ENCODE measurements at regions not wholly inside any gene's neighbourhood (a gene's known extent, or its start where the extent isn't known, plus 50 kb on each side); places are given as distances from the start of the nearest gene placed in this dataset.

DNA sequence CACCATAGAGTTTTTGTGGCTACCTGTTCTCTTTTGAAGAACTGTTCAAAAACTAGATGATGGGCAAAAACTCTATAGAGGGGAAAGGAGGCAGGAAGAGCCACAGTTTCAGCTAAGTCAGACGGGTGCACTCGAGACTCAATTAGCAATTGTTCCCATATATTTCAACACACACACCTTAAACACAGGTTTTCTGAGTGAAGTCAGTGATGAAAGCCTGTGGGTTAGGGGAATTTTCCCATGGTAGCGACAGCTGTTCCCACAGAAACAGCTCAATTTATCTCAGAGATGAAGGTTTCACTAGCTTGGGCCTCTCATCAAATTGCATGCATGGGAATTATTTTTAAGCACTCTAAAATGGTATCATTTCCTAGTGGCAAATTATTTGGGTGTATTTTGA lies 143.4 kb downstream of the ZIC5 start:
- in situ Hi-C loops (cut with HindIII; ENCODE audit: low sequenced_read_pairs) = loop anchor here (5.0 to 10.0 kb wide), 2 partner anchors 36 to 73 kb away; no protein-coding TSS in a partner anchor

DNA sequence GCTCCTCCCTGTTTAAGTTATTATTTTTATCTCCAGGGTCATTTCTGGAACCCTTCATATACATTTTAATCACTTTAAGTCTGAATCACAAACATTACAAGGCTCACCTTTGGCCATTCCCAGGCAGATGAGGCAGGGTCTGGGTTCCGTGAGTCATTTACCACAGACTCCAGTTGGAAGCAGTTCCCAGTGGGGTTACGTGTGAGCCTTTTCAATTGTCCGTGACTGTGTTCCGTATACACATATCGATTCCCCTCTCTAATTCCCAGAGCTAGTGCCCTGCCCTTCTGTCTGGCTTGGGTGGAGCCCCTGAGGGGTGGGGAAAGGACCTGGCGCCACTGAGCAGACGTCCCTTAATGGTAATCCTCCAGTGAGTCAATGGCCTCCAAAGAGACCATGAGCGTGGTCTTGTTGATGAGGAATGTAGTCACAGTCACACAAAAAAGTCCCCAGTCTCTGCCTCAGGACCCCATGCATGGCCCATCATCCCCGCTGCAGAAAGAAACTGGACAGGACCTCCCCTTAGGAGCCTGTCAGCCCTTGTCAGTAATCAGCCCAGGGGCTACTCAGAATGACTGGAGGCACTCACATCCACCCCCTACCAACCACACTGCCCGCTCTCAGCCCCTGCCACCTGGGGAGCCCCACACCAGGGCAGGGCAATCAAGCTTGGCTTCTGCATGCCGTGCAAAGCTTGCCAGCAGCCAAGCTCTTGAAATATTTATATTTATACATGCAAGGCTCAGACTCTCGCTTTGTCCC lies 144.4 kb downstream of the ZIC5 start:
- in situ Hi-C loops (cut with HindIII; ENCODE audit: low sequenced_read_pairs) = loop anchor here (5.0 to 10.0 kb wide), 2 partner anchors 35 to 72 kb away; no protein-coding TSS in a partner anchor

- in situ Hi-C loops (cut with HindIII; ENCODE audit: low sequenced_read_pairs) = loop anchor here (10.0 kb wide), 1 partner anchor 69 kb away; no protein-coding TSS in a partner anchor
Measured at GRCh38 chr13:99823961-99824360, 147.6 kb downstream of the ZIC5 start.

DNA sequence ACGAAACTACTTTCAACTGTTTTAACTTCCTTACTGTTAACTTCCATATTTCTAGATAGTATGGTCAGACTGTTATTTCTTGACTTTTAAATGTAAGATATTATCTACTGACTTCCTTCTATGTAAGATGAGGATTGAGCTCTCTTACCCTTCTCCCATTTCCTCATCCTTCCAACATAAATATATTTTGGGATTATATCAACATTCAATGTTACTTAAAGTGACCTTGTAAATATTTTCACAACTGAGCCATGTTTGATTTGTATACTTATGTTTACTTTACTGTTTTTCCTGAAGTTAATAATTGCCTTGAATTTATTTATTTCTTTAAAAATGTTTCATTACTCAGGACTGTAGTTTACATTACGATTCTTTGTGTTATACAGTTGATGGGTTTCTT lies 148.7 kb downstream of the ZIC5 start:
- in situ Hi-C loops (cut with HindIII; ENCODE audit: low sequenced_read_pairs) = loop anchor here (10.0 kb wide), 1 partner anchor 68 kb away; no protein-coding TSS in a partner anchor

DNA sequence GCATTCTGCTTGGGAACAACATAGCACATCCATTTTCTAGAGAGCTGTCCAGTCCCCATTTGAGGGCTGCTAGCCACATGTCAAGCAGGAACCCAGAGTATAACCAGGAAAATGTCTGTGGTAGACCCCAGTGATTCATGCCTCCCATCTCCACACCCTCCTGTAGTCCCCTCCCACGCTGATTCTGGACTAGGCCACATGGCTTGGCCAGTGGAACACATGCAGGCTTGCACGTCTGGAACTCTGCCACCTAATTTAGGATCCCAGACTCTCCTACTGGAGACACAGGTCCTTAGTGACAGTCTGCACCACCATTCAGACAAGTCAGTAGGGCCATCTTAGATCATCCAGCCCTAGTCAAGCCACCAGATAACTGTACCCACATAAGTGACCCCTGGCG lies 149.8 kb downstream of the ZIC5 start:
- in situ Hi-C loops (cut with HindIII; ENCODE audit: low sequenced_read_pairs) = loop anchor here (10.0 kb wide), 1 partner anchor 67 kb away; no protein-coding TSS in a partner anchor

DNA sequence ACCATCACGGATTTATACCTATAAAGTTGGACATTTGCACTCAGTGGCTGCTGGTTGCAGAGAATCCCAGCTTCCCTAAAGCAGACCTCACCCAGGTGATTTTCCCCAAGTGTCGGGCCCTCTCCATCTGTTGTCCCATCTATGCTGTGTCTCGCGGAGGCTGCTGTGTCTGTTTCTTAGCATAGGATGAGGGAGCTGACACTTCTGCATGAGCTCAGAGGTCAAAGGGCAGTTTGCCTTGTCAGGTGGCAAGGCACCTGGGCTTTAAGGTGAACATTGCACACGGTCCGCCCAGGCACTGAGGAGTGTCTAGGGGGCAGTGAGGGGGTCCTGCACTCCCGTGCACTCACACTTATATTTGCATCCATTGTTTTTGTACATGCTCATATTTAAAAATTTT lies 151.6 kb downstream of the ZIC5 start:
- in situ Hi-C loops (cut with HindIII; ENCODE audit: low sequenced_read_pairs) = loop anchor here (10.0 kb wide), 1 partner anchor 65 kb away; no protein-coding TSS in a partner anchor

DNA sequence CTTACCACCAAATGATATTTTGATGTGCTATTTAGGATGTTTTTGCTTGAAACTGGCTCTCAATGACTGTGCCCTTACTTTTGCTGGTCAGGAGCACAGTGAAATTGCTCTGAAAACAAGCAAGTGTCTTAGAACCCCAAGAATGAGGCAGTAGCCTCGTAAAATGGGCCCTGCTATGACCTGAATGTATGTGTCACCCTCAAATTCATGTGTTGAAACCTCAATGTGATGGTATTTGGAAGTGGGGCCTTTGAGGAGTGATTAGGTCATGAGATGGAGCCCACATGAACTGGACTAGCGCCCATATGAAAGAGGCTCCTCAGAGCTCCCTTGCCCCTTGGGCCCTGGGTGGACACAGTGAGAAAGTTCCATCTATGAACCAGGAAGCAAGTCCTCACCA lies 155.2 kb downstream of the ZIC5 start:
- in situ Hi-C loops (cut with HindIII; ENCODE audit: low sequenced_read_pairs) = no loop called here

DNA sequence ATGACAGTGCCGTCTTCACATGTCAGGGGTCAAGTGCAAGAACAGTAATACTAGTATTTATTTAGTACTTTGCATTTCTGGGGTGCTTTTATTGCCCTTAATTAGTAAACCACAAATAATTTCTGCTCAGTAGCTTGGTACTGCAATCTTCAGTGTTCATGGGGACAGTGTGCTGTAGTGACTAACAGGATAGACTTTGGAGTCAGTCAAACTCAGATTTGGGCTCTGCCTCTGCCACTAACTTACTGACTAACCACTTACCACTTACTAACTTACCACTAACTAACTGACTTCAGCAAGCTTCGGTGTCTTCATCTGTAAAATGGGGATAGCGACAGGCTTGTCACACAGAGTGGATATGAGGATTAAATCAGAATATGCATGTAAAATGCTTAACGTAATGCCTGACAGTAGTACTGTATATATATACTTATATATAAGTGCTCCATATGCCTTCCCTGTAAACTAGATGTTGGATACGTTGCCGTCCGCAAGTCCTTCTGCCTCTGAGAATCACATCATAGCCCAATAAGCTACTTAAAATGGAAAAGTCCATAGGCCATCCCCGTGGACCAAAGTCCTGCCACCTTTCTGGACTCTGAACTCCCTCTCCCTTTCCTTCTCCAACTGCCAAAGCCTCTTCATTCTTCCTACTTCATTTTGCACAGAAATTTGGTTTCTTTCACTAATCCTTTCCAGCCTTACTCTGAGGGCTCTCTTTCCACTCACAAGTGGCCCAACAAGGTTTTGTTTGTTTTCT lies 158.1 kb downstream of the ZIC5 start:
- in situ Hi-C loops (cut with HindIII; ENCODE audit: low sequenced_read_pairs) = no loop called here

DNA sequence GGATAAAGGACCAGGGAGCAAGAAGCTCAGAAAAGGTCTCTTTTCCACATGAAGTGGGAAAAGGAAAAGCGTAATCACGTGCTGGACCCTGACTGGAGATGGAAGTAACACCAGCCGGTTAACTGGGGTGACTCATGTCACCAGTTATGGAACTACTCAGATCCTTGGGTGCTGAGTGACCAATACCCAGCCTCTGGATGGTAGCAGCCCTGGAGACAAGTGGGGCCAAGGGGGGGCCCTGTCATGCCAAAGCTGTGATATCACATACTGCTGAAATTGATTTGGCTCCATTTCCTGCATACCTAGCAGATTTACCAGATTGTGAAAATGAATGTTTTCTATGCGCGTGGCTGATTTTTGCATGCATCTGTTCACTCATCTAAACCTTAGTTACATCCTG lies 158.9 kb downstream of the ZIC5 start:
- in situ Hi-C loops (cut with HindIII; ENCODE audit: low sequenced_read_pairs) = no loop called here

DNA sequence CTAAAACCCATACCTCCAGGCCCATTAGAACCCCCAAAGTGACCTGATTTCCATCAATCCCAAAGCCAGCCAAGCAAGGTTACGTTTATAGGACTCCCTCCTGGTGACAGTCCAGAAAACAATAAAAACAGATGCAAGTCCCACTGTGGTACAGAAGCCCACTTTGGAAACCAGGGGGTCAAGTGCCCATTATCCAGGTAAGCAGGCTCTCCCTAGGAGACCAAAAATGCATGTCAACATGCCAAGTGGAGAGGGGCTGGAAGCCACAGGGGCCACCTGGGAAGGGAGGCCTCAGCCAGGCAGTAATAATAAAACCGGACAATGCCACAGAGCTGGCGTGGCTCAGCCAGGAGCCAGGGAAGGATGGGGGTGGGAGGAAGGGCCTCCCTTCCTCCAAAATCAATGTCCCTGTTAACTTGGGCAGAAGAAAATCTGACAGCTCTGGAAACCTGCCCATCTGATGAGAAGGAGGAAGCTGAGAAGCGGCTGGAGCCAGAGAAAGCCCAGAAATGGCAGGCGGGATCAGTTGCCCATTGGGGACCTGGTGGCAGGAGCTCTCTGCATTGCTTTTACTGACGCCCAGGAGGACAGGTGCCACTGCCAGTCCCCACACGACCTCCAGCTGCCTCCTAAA lies 160.4 kb downstream of the ZIC5 start:
- in situ Hi-C loops (cut with HindIII; ENCODE audit: low sequenced_read_pairs) = no loop called here

GRCh38 chr13:99809926-99810325 lies 161.6 kb downstream of the ZIC5 start:
- in situ Hi-C loops (cut with HindIII; ENCODE audit: low sequenced_read_pairs) = no loop called here

GRCh38 chr13:99809496-99809895 lies 162.1 kb downstream of the ZIC5 start:
- in situ Hi-C loops (cut with HindIII; ENCODE audit: low sequenced_read_pairs) = no loop called here

DNA sequence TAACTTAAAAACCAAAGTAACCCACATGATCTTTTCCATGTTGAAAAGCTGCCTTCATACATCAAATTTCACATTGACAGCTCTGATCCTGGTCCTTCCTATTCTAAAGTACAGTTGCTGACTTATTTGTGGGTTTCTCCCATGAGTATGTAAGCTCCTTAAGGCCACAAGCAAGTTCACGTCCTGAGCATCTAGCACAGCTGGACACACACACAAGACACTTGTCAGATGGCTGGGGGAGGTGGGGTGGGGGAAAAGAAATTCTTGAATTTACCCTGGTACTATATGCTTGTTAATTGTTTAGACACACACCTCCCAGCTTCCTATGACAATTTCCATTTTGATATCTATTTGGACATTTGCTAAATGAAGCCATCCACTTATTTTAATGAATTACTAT lies 162.8 kb downstream of the ZIC5 start:
- in situ Hi-C loops (cut with HindIII; ENCODE audit: low sequenced_read_pairs) = no loop called here

- in situ Hi-C loops (cut with HindIII; ENCODE audit: low sequenced_read_pairs) = no loop called here
Measured at GRCh38 chr13:99806671-99807070, 164.9 kb downstream of the ZIC5 start.

DNA sequence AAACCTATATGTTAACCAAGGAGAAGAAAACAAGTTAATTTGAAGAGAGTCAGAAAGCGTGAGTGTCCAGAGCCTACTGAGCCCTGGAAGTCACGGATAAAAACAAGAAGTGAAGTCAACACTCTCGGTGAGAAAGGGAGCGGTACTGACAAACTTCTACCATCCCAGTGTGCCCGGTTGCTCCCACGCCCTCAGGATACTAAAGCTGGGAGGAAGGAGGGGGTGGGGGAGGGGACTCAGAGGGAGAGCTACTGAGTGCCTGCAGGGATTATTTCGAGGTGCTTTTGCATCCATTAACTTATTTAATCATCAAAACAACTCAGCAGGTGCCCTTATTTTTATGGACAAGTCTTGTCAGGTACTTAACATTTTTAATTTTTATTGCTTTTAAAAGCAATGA lies 166.2 kb downstream of the ZIC5 start:
- in situ Hi-C loops (cut with HindIII; ENCODE audit: low sequenced_read_pairs) = no loop called here

- in situ Hi-C loops (cut with HindIII; ENCODE audit: low sequenced_read_pairs) = no loop called here
Measured at GRCh38 chr13:99803141-99803540, 168.4 kb downstream of the ZIC5 start.

GRCh38 chr13:99802416-99802815 lies 169.2 kb downstream of the ZIC5 start:
- in situ Hi-C loops (cut with HindIII; ENCODE audit: low sequenced_read_pairs) = no loop called here

DNA sequence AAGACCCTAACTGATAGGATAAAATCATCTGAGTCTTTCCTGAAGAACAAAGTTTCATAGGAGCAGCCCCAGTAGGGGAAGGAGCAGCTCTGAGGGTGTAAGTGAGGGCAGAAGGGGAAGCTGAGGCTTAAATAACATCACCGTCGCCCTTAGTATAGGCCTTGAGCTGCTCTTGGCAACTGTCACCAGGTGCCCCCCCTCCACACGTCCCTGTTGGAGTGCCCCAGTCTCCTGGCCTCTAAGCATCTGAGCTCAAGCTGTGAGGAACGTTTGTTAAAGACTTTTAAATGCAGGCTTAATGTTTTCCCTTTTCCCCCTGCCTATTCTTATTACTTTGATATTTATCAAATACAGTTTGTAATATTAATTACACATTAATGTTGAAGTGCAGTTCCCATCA lies 170.6 kb downstream of the ZIC5 start:
- in situ Hi-C loops (cut with HindIII; ENCODE audit: low sequenced_read_pairs) = no loop called here

GRCh38 chr13:99800011-99800410 lies 171.6 kb downstream of the ZIC5 start:
- in situ Hi-C loops (cut with HindIII; ENCODE audit: low sequenced_read_pairs) = no loop called here

GRCh38 chr13:99798756-99799155 lies 172.8 kb downstream of the ZIC5 start:
- in situ Hi-C loops (cut with HindIII; ENCODE audit: low sequenced_read_pairs) = no loop called here

DNA sequence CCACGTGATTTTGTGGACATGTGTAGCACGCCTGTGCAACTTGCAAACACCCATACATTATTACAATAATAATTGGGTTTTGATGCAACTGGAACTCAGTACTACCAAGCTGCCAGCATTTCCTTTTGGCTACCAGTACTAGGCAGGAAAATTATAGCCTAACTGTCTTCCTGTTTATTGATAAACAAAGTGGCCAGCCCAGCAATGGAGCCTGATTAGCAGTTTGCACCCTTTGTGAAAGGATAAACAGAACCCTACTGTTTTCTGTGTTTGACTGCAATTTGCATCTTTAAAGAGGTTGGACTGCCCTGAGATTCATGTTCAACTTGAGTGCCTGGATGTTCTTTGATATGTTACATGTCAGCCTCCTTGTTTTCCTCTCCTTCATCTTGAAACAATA lies 173.9 kb downstream of the ZIC5 start:
- in situ Hi-C loops (cut with HindIII; ENCODE audit: low sequenced_read_pairs) = no loop called here

All from DLD1 (cell line).